ENCODE measurements at regions not wholly inside any gene's neighbourhood (a gene's known extent, or its start where the extent isn't known, plus 50 kb on each side); places are given as distances from the start of the nearest gene placed in this dataset.

- no peak overlapping the region for H3K27ac Mint-ChIP-seq
- H3K4me3 Mint-ChIP-seq = no peak overlapping the region
- H3K27me3 Mint-ChIP-seq (ENCODE audit: low read depth, poor library complexity) = peaks cover 25% of the 10 kb centered on the region
- DNase-seq = no peak
- TF ChIP-seq CTCF (IDR thresholded peaks at IDR 0.05) = no peak
- H3K9me3 Mint-ChIP-seq = peaks cover 13% of the 10 kb centered on the region
- H3K4me1 Mint-ChIP-seq = peaks cover 18% of the 10 kb centered on the region
- H3K36me3 Mint-ChIP-seq (ENCODE audit: low read depth) = no peaks in the 10 kb centered on the region
These were observed 150.8 kb downstream of the NRN1 start for GRCh38 chr6:5855787-5856470.

- H3K36me3 Mint-ChIP-seq (ENCODE audit: low read depth) = no peaks in the 10 kb centered on the region
- peaks cover 7% of the 10 kb centered on the region for H3K9me3 Mint-ChIP-seq
- peaks cover 28% of the 10 kb centered on the region for H3K4me1 Mint-ChIP-seq
- H3K27me3 Mint-ChIP-seq (ENCODE audit: low read depth, poor library complexity) = peaks cover 31% of the 10 kb centered on the region
- no peak for TF ChIP-seq CTCF (IDR thresholded peaks at IDR 0.05)
- H3K4me3 Mint-ChIP-seq = no peak overlapping the region
- DNase-seq = no peak
- H3K27ac Mint-ChIP-seq = no peak overlapping the region
These were observed 151.8 kb downstream of the NRN1 start for GRCh38 chr6:5854899-5855298.

GRCh38 chr6:5851261-5851757 is 155.4 kb downstream of the NRN1 start:
- Mint-ChIP-seq H3K9me3 (peaks cover 4% of the 10 kb centered on the region), H3K27ac (no peak overlapping the region), H3K36me3 (ENCODE audit: low read depth) (no peaks in the 10 kb centered on the region), H3K27me3 (ENCODE audit: low read depth, poor library complexity) (peaks cover 56% of the 10 kb centered on the region), H3K4me3 (peak overlapping the region; percentile 81), H3K4me1 (peaks cover 30% of the 10 kb centered on the region)
- DNase-seq = peak; percentile 71
- no peak for TF ChIP-seq CTCF (IDR thresholded peaks at IDR 0.05)

- Mint-ChIP-seq H3K36me3 (ENCODE audit: low read depth) (no peaks in the 10 kb centered on the region), H3K27me3 (ENCODE audit: low read depth, poor library complexity) (peaks cover 56% of the 10 kb centered on the region), H3K27ac (no peak overlapping the region), H3K4me3 (peak overlapping the region; percentile 81), H3K4me1 (peaks cover 26% of the 10 kb centered on the region), H3K9me3 (peaks cover 4% of the 10 kb centered on the region)
- TF ChIP-seq CTCF (IDR thresholded peaks at IDR 0.05) = no peak
- peak; percentile 47 for DNase-seq
These were observed 155.9 kb downstream of the NRN1 start for GRCh38 chr6:5850848-5851255.

GRCh38 chr6:5846889-5847288 is 159.8 kb downstream of the NRN1 start:
- TF ChIP-seq CTCF (IDR thresholded peaks at IDR 0.05) = no peak
- Mint-ChIP-seq H3K9me3 (peaks cover 11% of the 10 kb centered on the region), H3K27ac (no peak overlapping the region), H3K4me1 (peaks cover 26% of the 10 kb centered on the region), H3K36me3 (ENCODE audit: low read depth) (no peaks in the 10 kb centered on the region), H3K27me3 (ENCODE audit: low read depth, poor library complexity) (peaks cover 51% of the 10 kb centered on the region), H3K4me3 (no peak overlapping the region)
- DNase-seq = no peak

GRCh38 chr6:5846335-5846734 is 160.4 kb downstream of the NRN1 start:
- Mint-ChIP-seq H3K4me1 (peaks cover 22% of the 10 kb centered on the region), H3K27ac (no peak overlapping the region), H3K36me3 (ENCODE audit: low read depth) (no peaks in the 10 kb centered on the region), H3K9me3 (peaks cover 11% of the 10 kb centered on the region), H3K4me3 (no peak overlapping the region), H3K27me3 (ENCODE audit: low read depth, poor library complexity) (peaks cover 48% of the 10 kb centered on the region)
- no peak for TF ChIP-seq CTCF (IDR thresholded peaks at IDR 0.05)
- DNase-seq = no peak

Data from nephron progenitor cell (in vitro differentiated cells).